ENCODE measurements at regions not wholly inside any gene's neighbourhood (a gene's known extent, or its start where the extent isn't known, plus 50 kb on each side); places are given as distances from the start of the nearest gene placed in this dataset.

DNA sequence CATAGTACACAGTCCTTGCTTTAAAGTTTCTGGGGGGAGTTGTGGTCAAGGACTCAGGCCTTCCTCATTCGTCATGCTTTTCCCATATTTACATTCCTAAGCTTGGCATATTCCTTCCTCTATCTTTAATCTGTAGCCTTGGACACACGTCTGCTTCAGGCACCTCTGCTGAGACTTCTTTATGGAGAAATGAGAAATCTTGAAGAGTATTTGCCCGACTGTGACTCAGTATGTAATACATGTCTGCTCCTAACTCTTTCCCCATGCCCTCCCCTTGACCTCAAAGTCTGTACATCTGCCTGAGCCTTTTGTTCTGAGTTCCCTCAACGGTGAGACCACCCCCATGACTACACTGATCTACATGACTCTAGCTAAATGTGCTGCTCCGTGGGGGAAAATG is 246.1 kb downstream of the SI start:
- no peak overlapping the region for H3K18ac ChIP-seq (ENCODE audit: insufficient read length, low read depth, low read length)
- no peaks in the 10 kb centered on the region for H3K23me2 ChIP-seq (ENCODE audit: insufficient read length, low read depth, low read length, poor library complexity, severe bottlenecking)
- TF ChIP-seq, protein P1, sequence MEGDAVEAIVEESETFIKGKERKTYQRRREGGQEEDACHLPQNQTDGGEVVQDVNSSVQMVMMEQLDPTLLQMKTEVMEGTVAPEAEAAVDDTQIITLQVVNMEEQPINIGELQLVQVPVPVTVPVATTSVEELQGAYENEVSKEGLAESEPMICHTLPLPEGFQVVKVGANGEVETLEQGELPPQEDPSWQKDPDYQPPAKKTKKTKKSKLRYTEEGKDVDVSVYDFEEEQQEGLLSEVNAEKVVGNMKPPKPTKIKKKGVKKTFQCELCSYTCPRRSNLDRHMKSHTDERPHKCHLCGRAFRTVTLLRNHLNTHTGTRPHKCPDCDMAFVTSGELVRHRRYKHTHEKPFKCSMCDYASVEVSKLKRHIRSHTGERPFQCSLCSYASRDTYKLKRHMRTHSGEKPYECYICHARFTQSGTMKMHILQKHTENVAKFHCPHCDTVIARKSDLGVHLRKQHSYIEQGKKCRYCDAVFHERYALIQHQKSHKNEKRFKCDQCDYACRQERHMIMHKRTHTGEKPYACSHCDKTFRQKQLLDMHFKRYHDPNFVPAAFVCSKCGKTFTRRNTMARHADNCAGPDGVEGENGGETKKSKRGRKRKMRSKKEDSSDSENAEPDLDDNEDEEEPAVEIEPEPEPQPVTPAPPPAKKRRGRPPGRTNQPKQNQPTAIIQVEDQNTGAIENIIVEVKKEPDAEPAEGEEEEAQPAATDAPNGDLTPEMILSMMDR (conservative IDR thresholded peaks at IDR 0.05) = no peak
- no peak overlapping the region for H4K8ac ChIP-seq (replicated peaks; ENCODE audit: insufficient read length, low read depth, low read length)
- H3K4ac ChIP-seq (ENCODE audit: low read depth, low read length) = no peak overlapping the region
- H3K23ac ChIP-seq (ENCODE audit: insufficient read length, low read depth, low read length) = no peak overlapping the region
- no peak overlapping the region for H3K27ac ChIP-seq (ENCODE audit: insufficient read length, low read depth, low read length)
- H3K9me3 ChIP-seq (ENCODE audit: control insufficient read depth, low read depth, low read length) = no peaks in the 10 kb centered on the region
- no peaks in the 10 kb centered on the region for H3K4me1 ChIP-seq (ENCODE audit: insufficient read depth, low read length)
- no peak overlapping the region for H2BK20ac ChIP-seq (ENCODE audit: low read depth, low read length, poor library complexity, severe bottlenecking)
- no peak overlapping the region for H2BK15ac ChIP-seq (ENCODE audit: low read depth, low read length)
- no peaks in the 10 kb centered on the region for H4K20me1 ChIP-seq (ENCODE audit: control insufficient read depth, insufficient read depth, insufficient read length)
- Mint-ChIP-seq H3K27ac (no peak overlapping the region), H3K36me3 (ENCODE audit: insufficient read depth in 1 of 3, low read depth in 3 of 3) (no peaks in the 10 kb centered on the region), H3K4me3 (no peak overlapping the region), H3K27me3 (ENCODE audit: low read depth) (no peaks in the 10 kb centered on the region), H3K9me3 (no peaks in the 10 kb centered on the region), H3K4me1 (no peaks in the 10 kb centered on the region)
- H2AFZ ChIP-seq (ENCODE audit: low read length) = no peak overlapping the region
- no peak overlapping the region for H3K14ac ChIP-seq (ENCODE audit: insufficient read depth, low read length)
- no peaks in the 10 kb centered on the region for H3K27me3 ChIP-seq (ENCODE audit: insufficient read depth, low read length)
- no peaks in the 10 kb centered on the region for H3K79me2 ChIP-seq (ENCODE audit: insufficient read depth, low read length)
- WGBS (ENCODE audit: extremely low coverage, insufficient read length, low lambda C conversion rate) = no CpG with 5 or more reads among the region's 5 CpGs
- DNase-seq = no peak
- H3K4me2 ChIP-seq (ENCODE audit: insufficient read depth, insufficient read length, low read length) = no peak overlapping the region
- H2BK5ac ChIP-seq (ENCODE audit: insufficient read length, low read length) = no peak overlapping the region
- no peak overlapping the region for H4K5ac ChIP-seq (ENCODE audit: insufficient read length, low read depth, low read length)
- no peaks in the 10 kb centered on the region for H3K79me1 ChIP-seq (ENCODE audit: insufficient read depth, low read depth, low read length, poor library complexity, severe bottlenecking)
- H2BK12ac ChIP-seq (ENCODE audit: insufficient read length, low read depth, low read length) = no peak overlapping the region
- H3T11ph ChIP-seq (ENCODE audit: low read length) = no peak overlapping the region
- H3K56ac ChIP-seq (ENCODE audit: insufficient read length, low read depth, low read length) = no peak overlapping the region
- no peak overlapping the region for H4K91ac ChIP-seq (ENCODE audit: insufficient read length, low read depth, low read length)
- no peak overlapping the region for H2BK120ac ChIP-seq (ENCODE audit: low read depth, low read length, poor library complexity, severe bottlenecking)
- no peak overlapping the region for H2AK5ac ChIP-seq (ENCODE audit: insufficient read length, low read length)
- H3K9ac ChIP-seq (ENCODE audit: extremely low read depth, insufficient read length, low read length) = no peak overlapping the region
